ENCODE measurements at regions not wholly inside any gene's neighbourhood (a gene's known extent, or its start where the extent isn't known, plus 50 kb on each side); places are given as distances from the start of the nearest gene placed in this dataset.

- Histone ChIP-seq H3K36me3 (no peaks in the 10 kb centered on the region), H3K9me3 (no peaks in the 10 kb centered on the region), H3K4me1 (no peaks in the 10 kb centered on the region), H3K4me3 (no peak overlapping the region), H3K27ac (no peak overlapping the region), H3K27me3 (no peaks in the 10 kb centered on the region)
- DNase-seq (ENCODE audit: extremely low spot score in 2 of 2): no peak
- no peak for TF ChIP-seq CTCF (IDR thresholded peaks at IDR 0.05)
- TF ChIP-seq POLR2A (IDR thresholded peaks at IDR 0.05): no peak
- no peak for TF ChIP-seq POLR2AphosphoS5 (IDR thresholded peaks at IDR 0.05; ENCODE audit: insufficient read depth in 1 of 2, low read depth in 1 of 2)
- intact Hi-C loops (cut with DNase I): no loop called here
Measured at GRCh38 chr3:66851894-66852613, 146.1 kb upstream of the KBTBD8 start.

GRCh38 chr3:66854601-66855151 is 143.4 kb upstream of the KBTBD8 start:
- H3K36me3 ChIP-seq: no peaks in the 10 kb centered on the region
- TF ChIP-seq POLR2A (IDR thresholded peaks at IDR 0.05): no peak
- no peak for TF ChIP-seq POLR2AphosphoS5 (IDR thresholded peaks at IDR 0.05; ENCODE audit: insufficient read depth in 1 of 2, low read depth in 1 of 2)
- TF ChIP-seq CTCF (IDR thresholded peaks at IDR 0.05): no peak
- no peaks in the 10 kb centered on the region for H3K4me1 ChIP-seq
- H3K27ac ChIP-seq: no peak overlapping the region
- H3K9me3 ChIP-seq: no peaks in the 10 kb centered on the region
- H3K4me3 ChIP-seq: no peak overlapping the region
- intact Hi-C loops (cut with DNase I): no loop called here
- DNase-seq (ENCODE audit: extremely low spot score in 2 of 2): no peak
- H3K27me3 ChIP-seq: no peaks in the 10 kb centered on the region

GRCh38 chr3:66856533-66856932 is 141.6 kb upstream of the KBTBD8 start:
- H3K4me3 ChIP-seq: no peak overlapping the region
- no peak for TF ChIP-seq POLR2AphosphoS5 (IDR thresholded peaks at IDR 0.05; ENCODE audit: insufficient read depth in 1 of 2, low read depth in 1 of 2)
- no peak for TF ChIP-seq CTCF (IDR thresholded peaks at IDR 0.05)
- TF ChIP-seq POLR2A (IDR thresholded peaks at IDR 0.05): no peak
- no peaks in the 10 kb centered on the region for H3K27me3 ChIP-seq
- no peak overlapping the region for H3K27ac ChIP-seq
- intact Hi-C loops (cut with DNase I): no loop called here
- H3K9me3 ChIP-seq: no peaks in the 10 kb centered on the region
- no peaks in the 10 kb centered on the region for H3K4me1 ChIP-seq
- no peak for DNase-seq (ENCODE audit: extremely low spot score in 2 of 2)
- H3K36me3 ChIP-seq: no peaks in the 10 kb centered on the region

- Histone ChIP-seq H3K4me1 (no peaks in the 10 kb centered on the region), H3K36me3 (no peaks in the 10 kb centered on the region), H3K27ac (no peak overlapping the region), H3K9me3 (no peaks in the 10 kb centered on the region), H3K4me3 (no peak overlapping the region), H3K27me3 (no peaks in the 10 kb centered on the region)
- TF ChIP-seq CTCF (IDR thresholded peaks at IDR 0.05): no peak
- TF ChIP-seq POLR2A (IDR thresholded peaks at IDR 0.05): no peak
- no peak for TF ChIP-seq POLR2AphosphoS5 (IDR thresholded peaks at IDR 0.05; ENCODE audit: insufficient read depth in 1 of 2, low read depth in 1 of 2)
- no peak for DNase-seq (ENCODE audit: extremely low spot score in 2 of 2)
- intact Hi-C loops (cut with DNase I): no loop called here
Measured at GRCh38 chr3:66858656-66859381, 139.3 kb upstream of the KBTBD8 start.

- intact Hi-C loops (cut with DNase I): no loop called here
- no peak overlapping the region for H3K27ac ChIP-seq
- no peaks in the 10 kb centered on the region for H3K4me1 ChIP-seq
- no peak overlapping the region for H3K4me3 ChIP-seq
- no peaks in the 10 kb centered on the region for H3K36me3 ChIP-seq
- DNase-seq (ENCODE audit: extremely low spot score in 2 of 2): no peak
- no peak for TF ChIP-seq POLR2AphosphoS5 (IDR thresholded peaks at IDR 0.05; ENCODE audit: insufficient read depth in 1 of 2, low read depth in 1 of 2)
- TF ChIP-seq CTCF (IDR thresholded peaks at IDR 0.05): no peak
- no peak for TF ChIP-seq POLR2A (IDR thresholded peaks at IDR 0.05)
- no peaks in the 10 kb centered on the region for H3K27me3 ChIP-seq
- H3K9me3 ChIP-seq: no peaks in the 10 kb centered on the region
Measured at GRCh38 chr3:66860771-66861170, 137.3 kb upstream of the KBTBD8 start.
